Endodermal cell (in vitro differentiated cells): ENCODE measurements at regions not wholly inside any gene's neighbourhood (a gene's known extent, or its start where the extent isn't known, plus 50 kb on each side); places are given as distances from the start of the nearest gene placed in this dataset.

Experiments used
- DNase-seq: peaks from one replicate; pipeline ENCODE4 v3.0.0-alpha.2; 2017
- H3K27ac ChIP-seq: 2 replicates; pipeline ENCODE4 v1.5.1; 2013; ENCODE audit warnings: mild to moderate bottlenecking, low read depth, low read length, moderate library complexity
- H3K27me3 ChIP-seq: 2 replicates; pipeline ENCODE4 v1.6.1; 2013; ENCODE audit warnings: mild to moderate bottlenecking, low read length, moderate library complexity; ENCODE audit not compliant: insufficient read depth, control insufficient read depth, poor library complexity, severe bottlenecking
- H3K36me3 ChIP-seq: 2 replicates; pipeline ENCODE4 v1.7.0; 2013; ENCODE audit warnings: mild to moderate bottlenecking, low read length, moderate library complexity; ENCODE audit not compliant: control insufficient read depth, insufficient read depth
- H3K4me1 ChIP-seq: one replicate; pipeline ENCODE4 v1.7.0; 2013; ENCODE audit warnings: low read length; ENCODE audit not compliant: control insufficient read depth, insufficient read depth
- H3K4me3 ChIP-seq: 2 replicates; pipeline ENCODE4 v1.5.1; 2013; ENCODE audit warnings: mild to moderate bottlenecking, low read length, moderate library complexity
- H3K9ac ChIP-seq: 2 replicates; pipeline ENCODE4 v1.6.1; 2013; ENCODE audit warnings: mild to moderate bottlenecking, low read length, moderate library complexity; ENCODE audit not compliant: poor library complexity, severe bottlenecking; ENCODE audit errors: extremely low read depth
- H3K9me3 ChIP-seq: 2 replicates; pipeline ENCODE4 v1.6.1; 2013; ENCODE audit warnings: mild to moderate bottlenecking, low read length, moderate library complexity; ENCODE audit not compliant: control insufficient read depth
- H3K27ac Mint-ChIP-seq: 2 replicates; pipeline ENCODE4 v1.8.0; 2020; ENCODE audit warnings: mixed read lengths
- H3K27me3 Mint-ChIP-seq: 2 replicates; pipeline ENCODE4 v1.8.0; 2021; ENCODE audit warnings: mild to moderate bottlenecking, mixed read lengths; ENCODE audit not compliant: insufficient read depth
- H3K36me3 Mint-ChIP-seq: 2 replicates; pipeline ENCODE4 v1.8.0; 2020; ENCODE audit warnings: low read depth, mixed read lengths
- H3K4me1 Mint-ChIP-seq: 2 replicates; pipeline ENCODE4 v1.8.0; 2020; ENCODE audit warnings: mixed read lengths
- H3K4me3 Mint-ChIP-seq: 2 replicates; pipeline ENCODE4 v1.8.0; 2020; ENCODE audit warnings: mild to moderate bottlenecking, moderate library complexity, mixed read lengths
- H3K9me3 Mint-ChIP-seq: 2 replicates; pipeline ENCODE4 v1.8.0; 2020; ENCODE audit warnings: mild to moderate bottlenecking, mixed read lengths
- CTCF ChIP-seq: fragments of 200-600 bp; sonication (generic); conservative IDR thresholded peaks from 2 replicates; pipeline ENCODE4 v1.5.0; 2021; ENCODE audit warnings: antibody characterized with exemption, mild to moderate bottlenecking
- WGBS, 2 experiments: methylation state at CpG; one replicate each; pipeline versions ENCODE4 v1.1.5 to v1.1.7; 2013; ENCODE audit warnings: missing lambda C conversion rate in 2 of 2, mixed read lengths in 1 of 2; ENCODE audit not compliant: insufficient coverage in 1 of 2, insufficient read length in 1 of 2; 5-methylcytosine and 5-hydroxymethylcytosine counted together

- Mint-ChIP-seq H3K36me3 (no peaks in the 10 kb centered on the region), H3K27me3 (no peaks in the 10 kb centered on the region), H3K27ac (peak overlapping the region; percentile 36), H3K4me1 (peaks cover 25% of the 10 kb centered on the region), H3K9me3 (no peaks in the 10 kb centered on the region), H3K4me3 (no peak overlapping the region)
- Histone ChIP-seq H3K4me1 (peaks cover 12% of the 10 kb centered on the region), H3K27ac (no peak overlapping the region), H3K27me3 (no peaks in the 10 kb centered on the region), H3K36me3 (no peaks in the 10 kb centered on the region), H3K9ac (no peak overlapping the region), H3K4me3 (no peak overlapping the region), H3K9me3 (no peaks in the 10 kb centered on the region)
- 75 to 77% methylated on average over 9 to 11 of the region's 17 CpGs for WGBS, 2 experiments
- TF ChIP-seq CTCF: no peak
- no peak for DNase-seq
Observed at GRCh38 chr13:24052547-24053518, 107.7 kb upstream of the SPATA13 start.

GRCh38 chr13:24053519-24054251, 106.8 kb upstream of the SPATA13 start:
- peak; percentile 92 for TF ChIP-seq CTCF
- no peaks in the 10 kb centered on the region for H3K9me3 Mint-ChIP-seq
- no peaks in the 10 kb centered on the region for H3K27me3 Mint-ChIP-seq
- 66 to 89% methylated on average over 4 to 9 of the region's 9 CpGs for WGBS, 2 experiments
- no peak overlapping the region for H3K4me3 Mint-ChIP-seq
- H3K36me3 ChIP-seq: no peaks in the 10 kb centered on the region
- peak; percentile 94 for DNase-seq
- no peak overlapping the region for H3K4me3 ChIP-seq
- no peaks in the 10 kb centered on the region for H3K36me3 Mint-ChIP-seq
- H3K9ac ChIP-seq: no peak overlapping the region
- no peak overlapping the region for H3K27ac ChIP-seq
- H3K27me3 ChIP-seq: no peaks in the 10 kb centered on the region
- no peaks in the 10 kb centered on the region for H3K9me3 ChIP-seq
- H3K27ac Mint-ChIP-seq: peak overlapping the region; percentile 36
- H3K4me1 ChIP-seq: peaks cover 16% of the 10 kb centered on the region
- peaks cover 34% of the 10 kb centered on the region for H3K4me1 Mint-ChIP-seq

- 91 to 96% methylated on average over 5 to 7 of the region's 8 CpGs for WGBS, 2 experiments
- Histone ChIP-seq H3K4me1 (peaks cover 14% of the 10 kb centered on the region), H3K27ac (no peak overlapping the region), H3K36me3 (no peaks in the 10 kb centered on the region), H3K9ac (no peak overlapping the region), H3K27me3 (no peaks in the 10 kb centered on the region), H3K9me3 (no peaks in the 10 kb centered on the region), H3K4me3 (no peak overlapping the region)
- no peaks in the 10 kb centered on the region for H3K27me3 Mint-ChIP-seq
- no peaks in the 10 kb centered on the region for H3K9me3 Mint-ChIP-seq
- no peak for DNase-seq
- H3K4me3 Mint-ChIP-seq: no peak overlapping the region
- H3K27ac Mint-ChIP-seq: no peak overlapping the region
- H3K36me3 Mint-ChIP-seq: no peaks in the 10 kb centered on the region
- no peak for TF ChIP-seq CTCF
- H3K4me1 Mint-ChIP-seq: peaks cover 35% of the 10 kb centered on the region
Observed at GRCh38 chr13:24056616-24057137, 103.8 kb upstream of the SPATA13 start.
